Smooth muscle cell (in vitro differentiated cells): ENCODE measurements at regions not wholly inside any gene's neighbourhood (a gene's known extent, or its start where the extent isn't known, plus 50 kb on each side); places are given as distances from the start of the nearest gene placed in this dataset.

ENCODE experiments used
- DNase-seq: peaks from one replicate; lab custom pipeline; 2025; ENCODE audit not compliant: unreplicated experiment; lab: John Stamatoyannopoulos, UW
- H2AFZ ChIP-seq: fragments of 200-600 bp; sonication (generic); 2 replicates; pipeline ENCODE4 v1.6.0; 2016; ENCODE audit warnings: antibody characterized with exemption, low read depth, mild to moderate bottlenecking
- H3F3A ChIP-seq: fragments of 200-600 bp; sonication (generic); 2 replicates; pipeline ENCODE4 v1.6.0; 2017; ENCODE audit warnings: antibody characterized with exemption, low read depth
- H3K27ac ChIP-seq: fragments of 200-600 bp; sonication (generic); 2 replicates; pipeline ENCODE4 v1.5.1; 2016; ENCODE audit warnings: low read depth, mild to moderate bottlenecking
- H3K27me3 ChIP-seq: fragments of 200-600 bp; sonication (generic); 2 replicates; pipeline ENCODE4 v1.6.1; 2016; ENCODE audit warnings: low read depth, mild to moderate bottlenecking
- H3K36me3 ChIP-seq: fragments of 200-600 bp; sonication (generic); 2 replicates; pipeline ENCODE4 v1.5.1; 2016; ENCODE audit warnings: low read depth
- H3K4me1 ChIP-seq: fragments of 200-600 bp; sonication (generic); 2 replicates; pipeline ENCODE4 v1.5.1; 2016; ENCODE audit warnings: low read depth
- H3K4me2 ChIP-seq: fragments of 200-600 bp; sonication (generic); 2 replicates; pipeline ENCODE4 v1.6.0; 2016; ENCODE audit warnings: mild to moderate bottlenecking
- H3K4me3 ChIP-seq: fragments of 200-600 bp; sonication (generic); 2 replicates; pipeline ENCODE4 v1.5.1; 2016; ENCODE audit warnings: mild to moderate bottlenecking
- H3K79me2 ChIP-seq: fragments of 200-600 bp; sonication (generic); 2 replicates; pipeline ENCODE4 v1.6.0; 2016; ENCODE audit warnings: low read depth, mild to moderate bottlenecking
- H3K9ac ChIP-seq: fragments of 200-600 bp; sonication (generic); 2 replicates; pipeline ENCODE4 v1.6.0; 2016; ENCODE audit warnings: low read depth
- H3K9me3 ChIP-seq: fragments of 200-600 bp; sonication (generic); replicated peaks from 2 replicates; pipeline ENCODE4 v1.5.1; 2016; ENCODE audit warnings: low read depth
- H4K20me1 ChIP-seq: fragments of 200-600 bp; sonication (generic); 2 replicates; pipeline ENCODE4 v1.6.0; 2016; ENCODE audit warnings: low read depth
- CTCF ChIP-seq: fragments of 200-600 bp; sonication (generic); IDR thresholded peaks from 2 replicates; pipeline ENCODE4 v1.5.1; 2017; ENCODE audit warnings: borderline replicate concordance, mild to moderate bottlenecking, antibody characterized with exemption; ENCODE audit not compliant: insufficient read depth, poor library complexity, severe bottlenecking
- WGBS: methylation state at CpG from one replicate; pipeline ENCODE4 v1.1.7; 2016; ENCODE audit warnings: low lambda C conversion rate; 5-methylcytosine and 5-hydroxymethylcytosine counted together

DNA sequence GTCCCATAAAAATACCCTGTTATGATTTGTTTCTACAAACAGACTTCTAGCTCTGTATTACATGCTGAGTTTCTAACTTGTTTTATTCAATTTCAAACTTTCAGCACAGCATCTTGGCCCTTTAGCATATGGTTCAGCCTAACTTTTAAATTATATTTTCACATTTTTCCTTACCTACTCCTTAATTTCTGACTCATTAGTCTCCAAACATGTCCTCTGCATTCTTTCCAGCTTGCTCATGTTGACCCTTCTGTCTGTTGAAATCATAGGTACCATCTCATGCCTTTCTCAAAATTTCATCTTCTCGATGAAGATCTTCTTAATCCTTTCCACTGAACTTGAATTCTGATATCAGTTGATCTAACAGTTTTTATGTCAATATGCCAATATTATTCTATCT is 200.9 kb upstream of the RIOK2 start:
- no peak overlapping the region for H3K4me3 ChIP-seq
- H3F3A ChIP-seq, result no peaks in the 10 kb centered on the region
- H4K20me1 ChIP-seq, result no peaks in the 10 kb centered on the region
- H3K4me2 ChIP-seq, result no peak overlapping the region
- 80% methylated on average over 1 of the region's 1 CpG for WGBS
- H3K9ac ChIP-seq, result no peak overlapping the region
- H3K27me3 ChIP-seq, result no peaks in the 10 kb centered on the region
- no peak overlapping the region for H3K27ac ChIP-seq
- no peaks in the 10 kb centered on the region for H3K9me3 ChIP-seq
- H3K4me1 ChIP-seq, result no peaks in the 10 kb centered on the region
- no peak for TF ChIP-seq CTCF
- H3K79me2 ChIP-seq, result no peaks in the 10 kb centered on the region
- H3K36me3 ChIP-seq, result no peaks in the 10 kb centered on the region
- DNase-seq, result no peak
- no peak overlapping the region for H2AFZ ChIP-seq

- Histone ChIP-seq H3K4me3 (no peak overlapping the region), H2AFZ (no peak overlapping the region), H4K20me1 (no peaks in the 10 kb centered on the region), H3F3A (no peaks in the 10 kb centered on the region), H3K4me1 (no peaks in the 10 kb centered on the region), H3K4me2 (no peak overlapping the region), H3K27me3 (no peaks in the 10 kb centered on the region), H3K79me2 (no peaks in the 10 kb centered on the region), H3K9ac (no peak overlapping the region), H3K36me3 (no peaks in the 10 kb centered on the region), H3K27ac (no peak overlapping the region), H3K9me3 (no peaks in the 10 kb centered on the region)
- no peak for TF ChIP-seq CTCF
- 88% methylated on average over 2 of the region's 2 CpGs for WGBS
- no peak for DNase-seq
Measured at GRCh38 chr5:97388794-97389193, 205.7 kb upstream of the RIOK2 start.

DNA sequence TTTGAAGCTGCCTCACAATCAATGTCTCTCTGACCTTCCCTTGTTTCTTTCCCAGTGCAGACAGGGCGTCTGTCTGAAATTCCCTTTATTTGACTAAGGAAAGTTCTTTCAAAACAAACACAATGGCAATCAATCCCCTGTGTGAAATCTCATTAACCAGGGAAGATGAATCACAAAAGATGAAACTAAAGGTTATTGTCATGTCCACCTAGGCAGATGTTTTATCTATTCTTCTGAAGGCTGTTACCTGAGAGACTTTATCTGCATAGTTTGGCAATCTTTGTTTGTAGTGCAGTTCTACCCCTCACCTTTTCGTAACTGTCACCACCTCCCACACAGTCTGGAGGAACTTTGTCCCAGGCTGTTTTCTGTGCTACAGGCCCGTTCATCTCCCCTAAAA is 217.5 kb upstream of the RIOK2 start:
- 53% methylated on average over 3 of the region's 3 CpGs for WGBS
- Histone ChIP-seq H2AFZ (no peak overlapping the region), H3K4me2 (no peak overlapping the region), H3K4me1 (peaks cover 9% of the 10 kb centered on the region), H3K79me2 (no peaks in the 10 kb centered on the region), H3K9ac (no peak overlapping the region), H3F3A (no peaks in the 10 kb centered on the region), H3K27ac (no peak overlapping the region), H3K27me3 (no peaks in the 10 kb centered on the region), H4K20me1 (no peaks in the 10 kb centered on the region), H3K9me3 (no peaks in the 10 kb centered on the region), H3K36me3 (no peaks in the 10 kb centered on the region), H3K4me3 (no peak overlapping the region)
- no peak for DNase-seq
- no peak for TF ChIP-seq CTCF

DNA sequence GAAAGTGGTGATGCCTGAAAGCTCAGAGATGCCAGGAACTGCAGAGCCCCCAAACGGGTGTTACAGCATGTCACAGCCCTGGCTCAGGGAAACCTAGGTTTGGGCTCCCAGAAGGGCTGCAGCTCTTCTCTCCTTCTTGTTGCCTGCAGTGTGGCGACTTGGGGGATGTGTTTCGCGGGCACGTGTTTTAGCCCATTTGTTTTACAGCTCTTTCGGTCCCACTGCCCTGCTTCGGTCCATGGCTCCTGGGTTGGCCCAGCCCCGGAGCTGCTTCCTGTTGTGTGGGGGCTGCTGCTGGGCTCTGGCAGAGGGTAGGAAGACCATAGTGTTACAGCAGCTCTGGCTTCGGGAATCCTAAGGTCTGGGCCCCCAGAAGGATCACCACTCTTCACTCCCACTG is 222.9 kb upstream of the RIOK2 start:
- Histone ChIP-seq H3K4me1 (peaks cover 4% of the 10 kb centered on the region), H3K36me3 (no peaks in the 10 kb centered on the region), H3K9me3 (no peaks in the 10 kb centered on the region), H3F3A (no peaks in the 10 kb centered on the region), H3K27me3 (no peaks in the 10 kb centered on the region), H3K4me2 (no peak overlapping the region), H3K79me2 (no peaks in the 10 kb centered on the region), H4K20me1 (no peaks in the 10 kb centered on the region), H2AFZ (no peak overlapping the region), H3K4me3 (no peak overlapping the region), H3K27ac (no peak overlapping the region), H3K9ac (no peak overlapping the region)
- no peak for TF ChIP-seq CTCF
- DNase-seq, result no peak
- WGBS, result 92% methylated on average over 9 of the region's 9 CpGs
